Activated T-helper 17 cell treated with anti-CD3 and anti-CD28 coated beads, Interleukin-2, amount 50 U/mL, for 72 hours (primary cell): ENCODE measurements at regions not wholly inside any gene's neighbourhood (a gene's known extent, or its start where the extent isn't known, plus 50 kb on each side); places are given as distances from the start of the nearest gene placed in this dataset.

Source experiments
- ATAC-seq: fragments of 150-1000 bp; cut with Tn5 transposase; replicated peaks from 2 replicates; pipeline ENCODE4 v1.10.0; 2021; ENCODE audit warnings: mild to moderate bottlenecking, moderate library complexity
- H3K27ac Mint-ChIP-seq: one replicate; pipeline ENCODE4 v1.8.0; 2022; ENCODE audit warnings: mixed read lengths
- H3K27me3 Mint-ChIP-seq: one replicate; pipeline ENCODE4 v1.8.0; 2022; ENCODE audit warnings: mixed read lengths
- H3K36me3 Mint-ChIP-seq: one replicate; pipeline ENCODE4 v1.8.0; 2022; ENCODE audit warnings: low read depth, mild to moderate bottlenecking, mixed read lengths
- H3K4me1 Mint-ChIP-seq: one replicate; pipeline ENCODE4 v1.8.0; 2022; ENCODE audit warnings: mixed read lengths
- H3K4me3 Mint-ChIP-seq: one replicate; pipeline ENCODE4 v1.8.0; 2022; ENCODE audit warnings: mild to moderate bottlenecking, mixed read lengths
- H3K9me3 Mint-ChIP-seq: one replicate; pipeline ENCODE4 v1.8.0; 2022; ENCODE audit warnings: mixed read lengths

DNA sequence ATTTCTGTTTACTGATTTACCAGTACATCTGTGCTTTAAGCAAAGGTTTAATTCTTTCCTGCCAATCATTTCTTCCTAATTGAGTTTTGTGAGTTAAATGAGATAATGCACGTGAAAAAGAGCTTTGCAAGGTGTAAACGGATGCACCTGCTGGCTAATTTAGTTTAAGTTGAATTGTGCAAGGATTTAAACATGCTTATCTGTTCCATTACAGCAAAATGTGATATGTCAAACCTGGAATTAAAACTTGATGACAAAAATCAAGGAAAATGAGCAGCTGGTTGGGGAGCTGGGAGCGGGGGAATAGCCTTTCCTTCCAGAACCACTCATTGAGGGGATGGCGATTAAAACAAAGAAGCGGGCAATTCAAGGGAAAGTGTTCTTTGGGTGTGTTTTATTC, 155.0 kb upstream of the CTTNBP2 start:
- Mint-ChIP-seq H3K4me3 (no peak overlapping the region), H3K4me1 (no peaks in the 10 kb centered on the region), H3K9me3 (no peaks in the 10 kb centered on the region), H3K27ac (no peak overlapping the region), H3K27me3 (no peaks in the 10 kb centered on the region), H3K36me3 (no peaks in the 10 kb centered on the region)
- no peak for ATAC-seq

DNA sequence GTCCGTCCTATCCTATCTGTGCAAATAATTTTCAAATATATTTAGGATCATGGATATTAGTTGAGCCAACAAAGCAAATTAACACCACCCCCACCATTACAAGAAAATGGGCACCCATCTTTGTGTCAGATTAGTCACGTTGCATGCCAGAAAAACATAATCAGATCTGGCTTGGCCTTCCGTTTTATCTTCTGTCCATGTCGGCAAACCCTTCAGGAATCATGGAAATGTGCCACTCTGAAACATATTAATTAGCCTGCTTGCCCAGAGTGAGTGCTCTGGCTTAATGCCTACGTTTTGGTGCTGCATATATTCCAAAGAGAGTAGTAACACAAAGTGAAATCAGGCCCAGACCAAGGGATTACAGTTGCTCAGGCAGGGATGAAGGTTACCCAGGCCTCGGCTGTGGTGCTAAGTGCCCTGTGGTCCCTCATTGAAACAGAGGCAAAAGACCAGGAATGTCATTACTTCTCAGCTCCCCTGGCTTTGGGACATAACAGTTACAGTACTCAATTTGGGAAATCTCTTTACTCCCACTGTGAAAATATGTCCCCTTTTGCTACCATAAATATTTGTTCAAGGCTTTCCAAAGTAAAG, 154.0 kb upstream of the LSM8 start:
- no peaks in the 10 kb centered on the region for H3K36me3 Mint-ChIP-seq
- no peak overlapping the region for H3K4me3 Mint-ChIP-seq
- H3K27ac Mint-ChIP-seq, result no peak overlapping the region
- H3K4me1 Mint-ChIP-seq, result no peaks in the 10 kb centered on the region
- H3K9me3 Mint-ChIP-seq, result no peaks in the 10 kb centered on the region
- H3K27me3 Mint-ChIP-seq, result peaks cover 6% of the 10 kb centered on the region
- ATAC-seq, result no peak

GRCh38 chr7:118033273-118033672, 150.7 kb upstream of the LSM8 start:
- no peak overlapping the region for H3K4me3 Mint-ChIP-seq
- no peaks in the 10 kb centered on the region for H3K4me1 Mint-ChIP-seq
- H3K27ac Mint-ChIP-seq, result no peak overlapping the region
- no peaks in the 10 kb centered on the region for H3K9me3 Mint-ChIP-seq
- peaks cover 7% of the 10 kb centered on the region for H3K27me3 Mint-ChIP-seq
- H3K36me3 Mint-ChIP-seq, result no peaks in the 10 kb centered on the region
- ATAC-seq, result no peak

DNA sequence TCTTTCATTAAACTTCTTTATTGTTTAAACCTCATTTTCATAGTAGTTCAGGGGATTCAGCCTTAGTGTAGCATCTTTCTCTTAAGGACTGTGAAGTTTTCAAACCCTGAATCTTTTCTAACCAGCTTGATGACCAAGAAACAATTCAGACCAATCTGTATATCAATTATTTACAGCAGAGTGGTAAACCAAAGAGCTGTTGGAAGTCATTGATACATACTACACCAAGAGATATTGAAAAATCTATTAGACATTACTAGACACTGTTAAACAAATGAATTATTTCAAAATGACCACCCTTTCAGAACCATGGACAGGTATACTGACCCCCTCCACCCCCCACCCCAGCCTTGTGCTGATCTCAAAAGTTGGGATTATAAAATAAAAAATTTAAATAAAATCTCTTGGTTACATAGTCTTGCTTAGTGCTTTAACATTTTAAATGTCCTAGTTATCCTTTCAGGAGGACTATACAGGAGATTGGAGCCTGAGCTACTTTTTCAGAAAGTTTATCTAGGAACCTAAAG, 143.9 kb upstream of the LSM8 start:
- ATAC-seq, result no peak
- Mint-ChIP-seq H3K4me1 (no peaks in the 10 kb centered on the region), H3K36me3 (no peaks in the 10 kb centered on the region), H3K27me3 (peaks cover 8% of the 10 kb centered on the region), H3K27ac (no peak overlapping the region), H3K4me3 (no peak overlapping the region), H3K9me3 (no peaks in the 10 kb centered on the region)

- no peak for ATAC-seq
- Mint-ChIP-seq H3K27me3 (peaks cover 8% of the 10 kb centered on the region), H3K4me1 (no peaks in the 10 kb centered on the region), H3K27ac (no peak overlapping the region), H3K4me3 (no peak overlapping the region), H3K9me3 (no peaks in the 10 kb centered on the region), H3K36me3 (no peaks in the 10 kb centered on the region)
Observed at GRCh38 chr7:118040562-118040961, 143.4 kb upstream of the LSM8 start.

- no peak for ATAC-seq
- H3K27ac Mint-ChIP-seq, result no peak overlapping the region
- H3K4me1 Mint-ChIP-seq, result no peaks in the 10 kb centered on the region
- H3K9me3 Mint-ChIP-seq, result no peaks in the 10 kb centered on the region
- no peak overlapping the region for H3K4me3 Mint-ChIP-seq
- H3K36me3 Mint-ChIP-seq, result no peaks in the 10 kb centered on the region
- peaks cover 8% of the 10 kb centered on the region for H3K27me3 Mint-ChIP-seq
Observed at GRCh38 chr7:118041251-118041878, 142.6 kb upstream of the LSM8 start.

DNA sequence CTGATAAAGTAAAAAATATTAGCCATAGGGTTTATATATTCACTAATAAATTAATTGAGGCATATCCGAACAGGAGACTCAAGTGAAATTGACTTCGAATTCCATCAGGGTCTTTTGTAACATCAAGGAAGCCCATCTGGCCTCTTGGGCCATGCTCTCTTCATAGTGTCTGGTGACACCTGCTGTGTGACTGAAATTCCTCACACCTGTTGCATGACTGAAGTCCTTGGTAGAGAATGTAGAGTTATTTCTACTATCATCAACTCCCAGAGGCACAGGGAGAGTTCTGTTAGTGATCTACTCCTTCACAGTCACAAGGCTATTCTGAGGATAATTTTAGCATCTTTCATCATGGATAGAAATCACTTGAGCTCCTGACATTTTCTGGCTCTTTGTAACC, 138.3 kb upstream of the LSM8 start:
- Mint-ChIP-seq H3K36me3 (no peaks in the 10 kb centered on the region), H3K27me3 (peaks cover 8% of the 10 kb centered on the region), H3K4me1 (no peaks in the 10 kb centered on the region), H3K4me3 (no peak overlapping the region), H3K27ac (no peak overlapping the region), H3K9me3 (no peaks in the 10 kb centered on the region)
- no peak for ATAC-seq

DNA sequence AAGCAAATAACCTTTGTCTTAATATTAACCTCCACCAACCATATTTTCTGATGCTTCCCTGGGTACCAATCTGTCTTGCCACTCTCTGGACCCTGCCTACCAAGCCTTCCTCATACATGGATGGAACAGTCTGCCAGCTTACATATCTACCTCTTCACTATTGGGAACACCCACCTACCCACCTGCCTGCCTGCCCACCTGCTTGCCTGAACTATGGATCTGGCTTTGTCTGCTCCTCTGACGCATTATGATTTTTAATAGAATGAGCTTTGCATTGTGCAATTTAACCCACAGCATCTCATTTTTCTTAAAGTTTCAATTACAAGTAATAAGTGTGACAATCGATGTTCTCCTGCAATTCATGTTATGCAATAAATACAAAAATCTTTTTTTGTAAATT, 137.9 kb upstream of the LSM8 start:
- Mint-ChIP-seq H3K4me3 (no peak overlapping the region), H3K27me3 (peaks cover 8% of the 10 kb centered on the region), H3K27ac (no peak overlapping the region), H3K9me3 (no peaks in the 10 kb centered on the region), H3K36me3 (no peaks in the 10 kb centered on the region), H3K4me1 (no peaks in the 10 kb centered on the region)
- no peak for ATAC-seq

DNA sequence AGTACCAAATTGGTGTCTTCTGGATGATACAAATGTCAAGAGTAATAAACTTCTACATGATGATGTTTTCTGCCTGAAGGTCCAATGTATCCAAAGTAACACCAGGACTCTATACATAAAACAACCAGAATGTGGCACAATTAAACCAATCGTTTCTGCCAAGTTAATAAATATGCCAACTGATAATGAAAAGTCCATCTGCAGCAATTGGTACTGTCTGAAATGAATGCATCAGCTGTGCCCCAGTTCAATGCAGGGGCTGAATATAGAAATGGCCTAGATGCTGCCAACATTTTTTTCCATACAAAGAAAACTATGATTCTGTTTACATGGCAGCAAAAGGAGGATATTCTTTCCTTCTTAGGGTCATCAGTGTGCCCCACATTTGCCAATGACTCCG, 137.2 kb upstream of the LSM8 start:
- no peak overlapping the region for H3K4me3 Mint-ChIP-seq

GRCh38 chr7:118052336-118052735, 131.6 kb upstream of the LSM8 start:
- no peak overlapping the region for H3K4me3 Mint-ChIP-seq
- H3K27me3 Mint-ChIP-seq, result no peaks in the 10 kb centered on the region
- no peaks in the 10 kb centered on the region for H3K4me1 Mint-ChIP-seq
- no peak overlapping the region for H3K27ac Mint-ChIP-seq
- H3K9me3 Mint-ChIP-seq, result no peaks in the 10 kb centered on the region
- no peaks in the 10 kb centered on the region for H3K36me3 Mint-ChIP-seq
- no peak for ATAC-seq

More for the DNA sequence above, 137.2 kb upstream of the LSM8 start:
- ATAC-seq, result no peak
- Mint-ChIP-seq H3K4me1 (no peaks in the 10 kb centered on the region), H3K9me3 (no peaks in the 10 kb centered on the region), H3K27me3 (peaks cover 7% of the 10 kb centered on the region), H3K36me3 (no peaks in the 10 kb centered on the region), H3K27ac (no peak overlapping the region)

DNA sequence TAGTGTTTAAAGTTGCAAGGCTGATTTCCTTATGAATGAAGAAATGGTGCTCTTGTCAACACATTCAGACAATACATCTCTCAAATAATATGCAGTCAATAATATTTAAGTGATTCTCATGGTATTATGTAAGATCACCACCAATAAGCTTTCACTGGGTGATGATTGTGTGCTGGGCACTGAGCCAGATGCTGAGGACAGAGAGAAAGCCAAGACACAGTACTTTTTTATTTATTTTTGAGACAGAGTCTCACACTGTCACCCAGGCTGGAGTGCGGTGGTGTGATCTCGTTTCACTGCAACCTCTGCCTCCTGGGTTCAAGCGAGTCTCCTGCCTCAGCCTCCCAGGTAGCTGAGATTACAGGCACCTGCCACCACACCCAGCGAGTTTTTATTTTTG, 130.6 kb upstream of the LSM8 start:
- no peak overlapping the region for H3K27ac Mint-ChIP-seq
- no peaks in the 10 kb centered on the region for H3K36me3 Mint-ChIP-seq
- H3K4me3 Mint-ChIP-seq, result no peak overlapping the region
- no peak for ATAC-seq
- no peaks in the 10 kb centered on the region for H3K4me1 Mint-ChIP-seq
- H3K27me3 Mint-ChIP-seq, result no peaks in the 10 kb centered on the region
- H3K9me3 Mint-ChIP-seq, result no peaks in the 10 kb centered on the region

GRCh38 chr7:118054529-118054928, 129.4 kb upstream of the LSM8 start:
- Mint-ChIP-seq H3K36me3 (no peaks in the 10 kb centered on the region), H3K4me1 (peaks cover 5% of the 10 kb centered on the region), H3K27me3 (no peaks in the 10 kb centered on the region), H3K27ac (no peak overlapping the region), H3K9me3 (peaks cover 3% of the 10 kb centered on the region), H3K4me3 (no peak overlapping the region)
- no peak for ATAC-seq

- H3K36me3 Mint-ChIP-seq, result no peaks in the 10 kb centered on the region
- no peak for ATAC-seq
Observed at GRCh38 chr7:118055647-118056046, 128.3 kb upstream of the LSM8 start.

GRCh38 chr7:118057404-118057803, 126.6 kb upstream of the LSM8 start:
- Mint-ChIP-seq H3K9me3 (peaks cover 3% of the 10 kb centered on the region), H3K4me1 (peaks cover 5% of the 10 kb centered on the region), H3K27me3 (peaks cover 3% of the 10 kb centered on the region), H3K36me3 (no peaks in the 10 kb centered on the region), H3K27ac (no peak overlapping the region), H3K4me3 (no peak overlapping the region)
- peak; percentile 76 for ATAC-seq

More at GRCh38 chr7:118055647-118056046, 128.3 kb upstream of the LSM8 start:
- Mint-ChIP-seq H3K4me3 (no peak overlapping the region), H3K27ac (no peak overlapping the region), H3K4me1 (peaks cover 5% of the 10 kb centered on the region), H3K9me3 (peaks cover 3% of the 10 kb centered on the region), H3K27me3 (peaks cover 3% of the 10 kb centered on the region)

- no peaks in the 10 kb centered on the region for H3K36me3 Mint-ChIP-seq
- H3K27me3 Mint-ChIP-seq, result peaks cover 3% of the 10 kb centered on the region
- ATAC-seq, result peak; percentile 50
- peaks cover 3% of the 10 kb centered on the region for H3K9me3 Mint-ChIP-seq
- no peak overlapping the region for H3K4me3 Mint-ChIP-seq
- H3K4me1 Mint-ChIP-seq, result peaks cover 5% of the 10 kb centered on the region
- H3K27ac Mint-ChIP-seq, result no peak overlapping the region
Observed at GRCh38 chr7:118059209-118059608, 124.8 kb upstream of the LSM8 start.
